SK-N-SH treated with all-trans-retinoic acid at 6 μM for 48 hours (cell line): ENCODE measurements at regions not wholly inside any gene's neighbourhood (a gene's known extent, or its start where the extent isn't known, plus 50 kb on each side); places are given as distances from the start of the nearest gene placed in this dataset.

ENCODE experiments used
- ATAC-seq: fragments of 200-7000 bp; cut with Tn5 transposase; 3 replicates; pipeline ENCODE4 v1.9.1; 2020; ENCODE audit warnings: mild to moderate bottlenecking, moderate library complexity
- ARNTL ChIP-seq: fragments of 450-650 bp; formaldehyde crosslinking; IDR thresholded peaks from 2 replicates; pipeline ENCODE4 v1.5.0; 2020; ENCODE audit warnings: low read depth, mild to moderate bottlenecking, moderate library complexity, borderline replicate concordance
- BACH2 ChIP-seq: fragments of 250-450 bp; sonication (Bioruptor Pico); IDR thresholded peaks from 2 replicates; pipeline ENCODE4 v1.9.0; 2021; ENCODE audit warnings: mild to moderate bottlenecking, borderline replicate concordance
- CSDC2 ChIP-seq: fragments of 250-450 bp; sonication (Bioruptor Pico); IDR thresholded peaks from 2 replicates; pipeline ENCODE4 v1.5.0; 2020; ENCODE audit warnings: mild to moderate bottlenecking, moderate library complexity
- ESRRG ChIP-seq: fragments of 250-450 bp; sonication (Bioruptor Pico); IDR thresholded peaks from 2 replicates; pipeline ENCODE4 v1.6.1; 2021; ENCODE audit warnings: mild to moderate bottlenecking
- ISL1 ChIP-seq: fragments of 250-450 bp; sonication (Bioruptor Pico); IDR thresholded peaks from 2 replicates; pipeline ENCODE4 v2.1.2; 2022; ENCODE audit warnings: mild to moderate bottlenecking, moderate library complexity
- OSR1 ChIP-seq: fragments of 250-450 bp; sonication (Bioruptor Pico); IDR thresholded peaks from 2 replicates; pipeline ENCODE4 v1.8.0; 2022; ENCODE audit warnings: moderate library complexity, mild to moderate bottlenecking, inconsistent platforms
- PPARA ChIP-seq: fragments of 250-450 bp; sonication (Bioruptor Pico); IDR thresholded peaks from 2 replicates; pipeline ENCODE4 v1.5.0; 2020; ENCODE audit warnings: mild to moderate bottlenecking, borderline replicate concordance
- TCF4 ChIP-seq: fragments of 250-450 bp; sonication (Bioruptor Pico); IDR thresholded peaks from 2 replicates; pipeline ENCODE4 v1.8.0; 2021; ENCODE audit warnings: mild to moderate bottlenecking, moderate library complexity, borderline replicate concordance
- TOX ChIP-seq: fragments of 250-450 bp; sonication (Bioruptor Pico); IDR thresholded peaks from 2 replicates; pipeline ENCODE4 v1.8.0; 2021; ENCODE audit warnings: mild to moderate bottlenecking, moderate library complexity, borderline replicate concordance
- ZC3H10 ChIP-seq: fragments of 250-450 bp; sonication (Bioruptor Pico); IDR thresholded peaks from 2 replicates; pipeline ENCODE4 v1.5.1; 2021; ENCODE audit warnings: mild to moderate bottlenecking, moderate library complexity
- ZFP3 ChIP-seq: fragments of 250-450 bp; sonication (Bioruptor Pico); IDR thresholded peaks from 2 replicates; pipeline ENCODE4 v1.5.0; 2020; ENCODE audit warnings: mild to moderate bottlenecking, moderate library complexity
- ZNF565 ChIP-seq: fragments of 450-650 bp; formaldehyde crosslinking; conservative IDR thresholded peaks from 2 replicates; pipeline ENCODE4 v1.5.0; 2020; ENCODE audit warnings: low read depth, mild to moderate bottlenecking, moderate library complexity
- ZNF70 ChIP-seq: fragments of 450-650 bp; formaldehyde crosslinking; IDR thresholded peaks from 2 replicates; pipeline ENCODE4 v1.5.0; 2020; ENCODE audit warnings: mild to moderate bottlenecking, moderate library complexity
- ZNF8 ChIP-seq: fragments of 450-650 bp; formaldehyde crosslinking; IDR thresholded peaks from 2 replicates; pipeline ENCODE4 v1.5.0; 2020; ENCODE audit warnings: mild to moderate bottlenecking, moderate library complexity
- TF ChIP-seq, protein P1 (sequence below): fragments of 250-450 bp; sonication (Bioruptor Pico); IDR thresholded peaks from 2 replicates; pipeline ENCODE4 v1.5.1; 2021; ENCODE audit warnings: mild to moderate bottlenecking, moderate library complexity
- TF ChIP-seq, protein P2 (sequence below): fragments of 250-450 bp; sonication (Bioruptor Pico); IDR thresholded peaks from 2 replicates; pipeline ENCODE4 v1.5.0; 2020; ENCODE audit warnings: mild to moderate bottlenecking, moderate library complexity
- TF ChIP-seq, protein P3 (sequence below): fragments of 250-450 bp; sonication (Bioruptor Pico); IDR thresholded peaks from 2 replicates; pipeline ENCODE4 v1.8.0; 2021; ENCODE audit warnings: low read depth, mild to moderate bottlenecking, moderate library complexity, borderline replicate concordance
- TF ChIP-seq, protein P4 (sequence below): fragments of 250-450 bp; sonication (Bioruptor Pico); IDR thresholded peaks from 2 replicates; pipeline ENCODE4 v1.5.1; 2020; ENCODE audit warnings: low read depth, mild to moderate bottlenecking, moderate library complexity
- TF ChIP-seq, protein P5 (sequence below): fragments of 250-450 bp; sonication (Bioruptor Pico); IDR thresholded peaks from 2 replicates; pipeline ENCODE4 v1.8.0; 2020; ENCODE audit warnings: mild to moderate bottlenecking, moderate library complexity, borderline replicate concordance

DNA sequence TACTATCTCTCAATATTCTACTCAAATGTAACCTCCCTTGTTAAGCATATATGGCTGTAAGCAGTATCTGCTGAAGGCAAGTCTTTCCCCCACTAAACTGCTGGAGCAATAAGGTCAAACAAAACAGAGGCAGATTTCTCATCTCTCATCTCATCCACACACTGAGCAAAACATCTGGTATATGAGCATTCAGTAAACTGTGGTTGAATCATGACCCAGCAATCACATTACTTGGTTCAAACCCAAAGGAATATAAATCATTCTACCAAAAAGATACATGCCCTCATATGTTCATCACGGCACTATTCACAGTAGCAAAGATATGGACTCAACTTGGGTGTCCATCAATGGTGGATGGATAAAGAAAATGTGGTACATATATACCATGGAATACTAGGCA is 344.4 kb downstream of the SUCLA2 start:
- ATAC-seq: no peak
- TF ChIP-seq OSR1: no peak
- TF ChIP-seq, protein P1, sequence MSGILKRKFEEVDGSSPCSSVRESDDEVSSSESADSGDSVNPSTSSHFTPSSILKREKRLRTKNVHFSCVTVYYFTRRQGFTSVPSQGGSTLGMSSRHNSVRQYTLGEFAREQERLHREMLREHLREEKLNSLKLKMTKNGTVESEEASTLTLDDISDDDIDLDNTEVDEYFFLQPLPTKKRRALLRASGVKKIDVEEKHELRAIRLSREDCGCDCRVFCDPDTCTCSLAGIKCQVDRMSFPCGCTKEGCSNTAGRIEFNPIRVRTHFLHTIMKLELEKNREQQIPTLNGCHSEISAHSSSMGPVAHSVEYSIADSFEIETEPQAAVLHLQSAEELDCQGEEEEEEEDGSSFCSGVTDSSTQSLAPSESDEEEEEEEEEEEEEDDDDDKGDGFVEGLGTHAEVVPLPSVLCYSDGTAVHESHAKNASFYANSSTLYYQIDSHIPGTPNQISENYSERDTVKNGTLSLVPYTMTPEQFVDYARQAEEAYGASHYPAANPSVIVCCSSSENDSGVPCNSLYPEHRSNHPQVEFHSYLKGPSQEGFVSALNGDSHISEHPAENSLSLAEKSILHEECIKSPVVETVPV (CRISPR knock-in tag): no peak
- no peak for TF ChIP-seq ESRRG (CRISPR knock-in tag)
- TF ChIP-seq, protein P2, sequence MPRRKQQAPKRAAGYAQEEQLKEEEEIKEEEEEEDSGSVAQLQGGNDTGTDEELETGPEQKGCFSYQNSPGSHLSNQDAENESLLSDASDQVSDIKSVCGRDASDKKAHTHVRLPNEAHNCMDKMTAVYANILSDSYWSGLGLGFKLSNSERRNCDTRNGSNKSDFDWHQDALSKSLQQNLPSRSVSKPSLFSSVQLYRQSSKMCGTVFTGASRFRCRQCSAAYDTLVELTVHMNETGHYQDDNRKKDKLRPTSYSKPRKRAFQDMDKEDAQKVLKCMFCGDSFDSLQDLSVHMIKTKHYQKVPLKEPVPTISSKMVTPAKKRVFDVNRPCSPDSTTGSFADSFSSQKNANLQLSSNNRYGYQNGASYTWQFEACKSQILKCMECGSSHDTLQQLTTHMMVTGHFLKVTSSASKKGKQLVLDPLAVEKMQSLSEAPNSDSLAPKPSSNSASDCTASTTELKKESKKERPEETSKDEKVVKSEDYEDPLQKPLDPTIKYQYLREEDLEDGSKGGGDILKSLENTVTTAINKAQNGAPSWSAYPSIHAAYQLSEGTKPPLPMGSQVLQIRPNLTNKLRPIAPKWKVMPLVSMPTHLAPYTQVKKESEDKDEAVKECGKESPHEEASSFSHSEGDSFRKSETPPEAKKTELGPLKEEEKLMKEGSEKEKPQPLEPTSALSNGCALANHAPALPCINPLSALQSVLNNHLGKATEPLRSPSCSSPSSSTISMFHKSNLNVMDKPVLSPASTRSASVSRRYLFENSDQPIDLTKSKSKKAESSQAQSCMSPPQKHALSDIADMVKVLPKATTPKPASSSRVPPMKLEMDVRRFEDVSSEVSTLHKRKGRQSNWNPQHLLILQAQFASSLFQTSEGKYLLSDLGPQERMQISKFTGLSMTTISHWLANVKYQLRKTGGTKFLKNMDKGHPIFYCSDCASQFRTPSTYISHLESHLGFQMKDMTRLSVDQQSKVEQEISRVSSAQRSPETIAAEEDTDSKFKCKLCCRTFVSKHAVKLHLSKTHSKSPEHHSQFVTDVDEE (CRISPR knock-in tag): no peak

DNA sequence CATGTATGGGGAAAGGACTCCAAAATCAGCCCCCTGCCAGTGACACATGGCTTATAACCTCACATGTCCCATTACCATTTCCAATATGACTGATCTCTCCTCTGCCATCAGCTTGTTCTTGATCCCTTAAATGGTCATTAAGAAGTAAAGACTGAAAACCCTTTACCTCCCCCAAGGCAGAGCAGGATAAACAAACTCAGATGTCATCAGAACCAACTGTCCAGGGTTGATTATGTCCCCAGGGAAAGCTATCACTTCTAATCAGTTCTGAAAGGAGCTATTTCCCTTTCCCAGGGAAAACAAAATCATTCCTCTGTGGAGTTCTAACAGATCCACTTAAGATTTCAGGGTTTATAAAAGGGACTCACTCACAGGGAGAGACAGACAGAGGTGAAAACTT is 350.9 kb downstream of the SUCLA2 start:
- ATAC-seq: no peak
- TF ChIP-seq PPARA (no peak), ZFP3 (CRISPR knock-in tag) (no peak), ZNF565 (CRISPR knock-in tag) (no peak), CSDC2 (no peak), BACH2 (CRISPR knock-in tag) (no peak), TOX (CRISPR knock-in tag) (no peak), ZC3H10 (CRISPR knock-in tag) (no peak), ISL1 (no peak), ZNF70 (CRISPR knock-in tag) (no peak), ESRRG (CRISPR knock-in tag) (no peak)
- TF ChIP-seq, protein P1 (CRISPR knock-in tag): no peak
- TF ChIP-seq, protein P3, sequence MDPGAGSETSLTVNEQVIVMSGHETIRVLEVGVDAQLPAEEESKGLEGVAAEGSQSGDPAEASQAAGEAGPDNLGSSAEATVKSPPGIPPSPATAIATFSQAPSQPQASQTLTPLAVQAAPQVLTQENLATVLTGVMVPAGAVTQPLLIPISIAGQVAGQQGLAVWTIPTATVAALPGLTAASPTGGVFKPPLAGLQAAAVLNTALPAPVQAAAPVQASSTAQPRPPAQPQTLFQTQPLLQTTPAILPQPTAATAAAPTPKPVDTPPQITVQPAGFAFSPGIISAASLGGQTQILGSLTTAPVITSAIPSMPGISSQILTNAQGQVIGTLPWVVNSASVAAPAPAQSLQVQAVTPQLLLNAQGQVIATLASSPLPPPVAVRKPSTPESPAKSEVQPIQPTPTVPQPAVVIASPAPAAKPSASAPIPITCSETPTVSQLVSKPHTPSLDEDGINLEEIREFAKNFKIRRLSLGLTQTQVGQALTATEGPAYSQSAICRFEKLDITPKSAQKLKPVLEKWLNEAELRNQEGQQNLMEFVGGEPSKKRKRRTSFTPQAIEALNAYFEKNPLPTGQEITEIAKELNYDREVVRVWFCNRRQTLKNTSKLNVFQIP (CRISPR knock-in tag): no peak
- TF ChIP-seq, protein P4, sequence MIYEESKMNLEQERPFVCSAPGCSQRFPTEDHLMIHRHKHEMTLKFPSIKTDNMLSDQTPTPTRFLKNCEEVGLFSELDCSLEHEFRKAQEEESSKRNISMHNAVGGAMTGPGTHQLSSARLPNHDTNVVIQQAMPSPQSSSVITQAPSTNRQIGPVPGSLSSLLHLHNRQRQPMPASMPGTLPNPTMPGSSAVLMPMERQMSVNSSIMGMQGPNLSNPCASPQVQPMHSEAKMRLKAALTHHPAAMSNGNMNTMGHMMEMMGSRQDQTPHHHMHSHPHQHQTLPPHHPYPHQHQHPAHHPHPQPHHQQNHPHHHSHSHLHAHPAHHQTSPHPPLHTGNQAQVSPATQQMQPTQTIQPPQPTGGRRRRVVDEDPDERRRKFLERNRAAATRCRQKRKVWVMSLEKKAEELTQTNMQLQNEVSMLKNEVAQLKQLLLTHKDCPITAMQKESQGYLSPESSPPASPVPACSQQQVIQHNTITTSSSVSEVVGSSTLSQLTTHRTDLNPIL (CRISPR knock-in tag): no peak
- TF ChIP-seq, protein P5, sequence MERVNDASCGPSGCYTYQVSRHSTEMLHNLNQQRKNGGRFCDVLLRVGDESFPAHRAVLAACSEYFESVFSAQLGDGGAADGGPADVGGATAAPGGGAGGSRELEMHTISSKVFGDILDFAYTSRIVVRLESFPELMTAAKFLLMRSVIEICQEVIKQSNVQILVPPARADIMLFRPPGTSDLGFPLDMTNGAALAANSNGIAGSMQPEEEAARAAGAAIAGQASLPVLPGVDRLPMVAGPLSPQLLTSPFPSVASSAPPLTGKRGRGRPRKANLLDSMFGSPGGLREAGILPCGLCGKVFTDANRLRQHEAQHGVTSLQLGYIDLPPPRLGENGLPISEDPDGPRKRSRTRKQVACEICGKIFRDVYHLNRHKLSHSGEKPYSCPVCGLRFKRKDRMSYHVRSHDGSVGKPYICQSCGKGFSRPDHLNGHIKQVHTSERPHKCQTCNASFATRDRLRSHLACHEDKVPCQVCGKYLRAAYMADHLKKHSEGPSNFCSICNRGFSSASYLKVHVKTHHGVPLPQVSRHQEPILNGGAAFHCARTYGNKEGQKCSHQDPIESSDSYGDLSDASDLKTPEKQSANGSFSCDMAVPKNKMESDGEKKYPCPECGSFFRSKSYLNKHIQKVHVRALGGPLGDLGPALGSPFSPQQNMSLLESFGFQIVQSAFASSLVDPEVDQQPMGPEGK: no peak

DNA sequence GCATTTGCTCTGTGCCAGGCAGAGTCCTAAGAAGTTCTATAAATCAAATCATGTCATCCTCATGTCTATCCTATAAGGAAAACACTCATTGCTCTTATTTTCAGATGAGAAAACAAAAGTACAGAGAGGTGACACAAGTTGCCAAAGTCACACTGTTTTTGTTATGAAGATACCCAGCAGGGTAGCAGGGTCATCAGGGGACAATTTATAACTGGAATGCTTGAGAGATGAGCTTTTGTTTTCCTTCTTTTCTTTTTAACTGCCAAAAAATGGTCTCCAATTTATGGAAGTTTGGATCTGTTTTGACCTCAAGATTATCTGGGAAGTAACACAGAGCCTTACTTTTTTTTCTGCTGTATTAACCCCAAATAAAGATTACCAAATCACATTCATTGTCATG is 354.1 kb downstream of the SUCLA2 start:
- ATAC-seq: 0 out of 3 replicates have a peak, but pooled peaks have one; percentile 20
- TF ChIP-seq, protein P4 (CRISPR knock-in tag): 0 out of 2 replicates have a peak, but pooled peaks have one; percentile 28
- TF ChIP-seq ZNF8 (no peak), TOX (CRISPR knock-in tag) (no peak), ZNF70 (CRISPR knock-in tag) (no peak), TCF4 (CRISPR knock-in tag) (no peak), PPARA (no peak), ZNF565 (CRISPR knock-in tag) (no peak), ARNTL (no peak), OSR1 (no peak), BACH2 (CRISPR knock-in tag) (no peak), ZC3H10 (CRISPR knock-in tag) (no peak), CSDC2 (no peak), ISL1 (peak; percentile 27; the same call in 1 of the 2 replicates)
- TF ChIP-seq, protein P1 (CRISPR knock-in tag): no peak
- TF ChIP-seq, protein P2 (CRISPR knock-in tag): no peak
